ENCODE measurements at regions not wholly inside any gene's neighbourhood (a gene's known extent, or its start where the extent isn't known, plus 50 kb on each side); places are given as distances from the start of the nearest gene placed in this dataset.
A peak's percentile ranks its signal among the peaks of the same experiment; 100 is the strongest.

GRCh38 chr2:168311261-168311910, 64.0 kb upstream of the STK39 start:
- intact Hi-C loops (cut with DNase I) = loop anchor here in 3 of 10 donors (10.0 kb wide), 2 partner anchors 47 to 177 kb away; no protein-coding TSS in a partner anchor
- peak overlapping the region in 1 of 10 donors; percentile 14 for H3K27ac ChIP-seq
- no peaks in the 10 kb centered on the region for H3K36me3 ChIP-seq
- DNase-seq (no peak), ATAC-seq (peak in 2 of 8 donors; percentile 31 to 32)
- peaks cover 0 to 26% (median 11%) of the 10 kb centered on the region in 9 donors for H3K4me1 ChIP-seq
- TF ChIP-seq CTCF (IDR thresholded peaks at IDR 0.05) = no peak
- H3K4me3 ChIP-seq = no peak overlapping the region
- 55 to 73% methylated on average over 2 of the region's 2 CpGs for whole genome bisulfite sequencing, 2 donors
- H3K27me3 ChIP-seq = no peaks in the 10 kb centered on the region
- H3K9me3 ChIP-seq = peaks cover 0 to 27% (median 11%) of the 10 kb centered on the region in 11 donors

GRCh38 chr2:168312036-168312822, 64.8 kb upstream of the STK39 start:
- H3K4me3 ChIP-seq = no peak overlapping the region
- peak in 2 of 8 donors; percentile 32 to 59 for ATAC-seq
- H3K9me3 ChIP-seq = peaks cover 0 to 19% (median 7%) of the 10 kb centered on the region in 11 donors
- intact Hi-C loops (cut with DNase I) = loop anchor here in 3 of 10 donors (10.0 kb wide), 2 partner anchors 47 to 177 kb away; no protein-coding TSS in a partner anchor
- H3K4me1 ChIP-seq = peaks cover 0 to 28% (median 11%) of the 10 kb centered on the region in 9 donors
- no peak for DNase-seq
- no peak for TF ChIP-seq CTCF (IDR thresholded peaks at IDR 0.05)
- 16 to 31% methylated on average over 1 of the region's 1 CpG for WGBS, 2 donors
- no peaks in the 10 kb centered on the region for H3K27me3 ChIP-seq
- no peaks in the 10 kb centered on the region for H3K36me3 ChIP-seq
- H3K27ac ChIP-seq = peak overlapping the region in 2 of 10 donors; percentile 10 to 14

- Histone ChIP-seq H3K9me3 (peaks cover 0 to 6% (median 0%) of the 10 kb centered on the region in 11 donors), H3K36me3 (no peaks in the 10 kb centered on the region), H3K4me3 (no peak overlapping the region), H3K27me3 (no peaks in the 10 kb centered on the region), H3K4me1 (peaks cover 0 to 28% (median 11%) of the 10 kb centered on the region in 9 donors), H3K27ac (no peak overlapping the region)
- intact Hi-C loops (cut with DNase I) = loop anchor here in 3 of 10 donors (10.0 kb wide), 2 partner anchors 49 to 179 kb away; no protein-coding TSS in a partner anchor
- WGBS, 2 donors = 98 to 100% methylated on average over 1 of the region's 1 CpG
- DNase-seq (no peak), ATAC-seq (no peak)
- TF ChIP-seq CTCF (IDR thresholded peaks at IDR 0.05) = no peak
Observed at GRCh38 chr2:168314236-168314635, 66.8 kb upstream of the STK39 start.

- H3K4me3 ChIP-seq = no peak overlapping the region
- ATAC-seq = peak in 6 of 8 donors; percentile 11 to 71 (median 26)
- intact Hi-C loops (cut with DNase I) = loop anchor here in 3 of 10 donors (10.0 kb wide), 2 partner anchors 51 to 181 kb away; no protein-coding TSS in a partner anchor
Observed at GRCh38 chr2:168315331-168316072, 68.1 kb upstream of the STK39 start.

More at GRCh38 chr2:168315331-168316072, 68.1 kb upstream of the STK39 start:
- WGBS, 2 donors = 69 to 70% methylated on average over 4 of the region's 4 CpGs
- Histone ChIP-seq H3K4me1 (peaks cover 0 to 28% (median 11%) of the 10 kb centered on the region in 9 donors), H3K27me3 (no peaks in the 10 kb centered on the region), H3K36me3 (no peaks in the 10 kb centered on the region), H3K9me3 (peaks cover 0 to 6% (median 0%) of the 10 kb centered on the region in 11 donors), H3K27ac (peak overlapping the region in 3 of 10 donors; percentile 37 to 53 (median 39))
- no peak for TF ChIP-seq CTCF (IDR thresholded peaks at IDR 0.05)
- DNase-seq = no peak

All from heart right ventricle (tissue), 16 donors.